DOHH2 (cell line): ENCODE measurements at regions not wholly inside any gene's neighbourhood (a gene's known extent, or its start where the extent isn't known, plus 50 kb on each side); places are given as distances from the start of the nearest gene placed in this dataset.

Experiments used
- H3F3A ChIP-seq: fragments of 200-600 bp; sonication (generic), shearing (Covaris generic); 2 replicates; pipeline ENCODE4 v1.6.0; 2016; ENCODE audit warnings: antibody characterized with exemption, mild to moderate bottlenecking; ENCODE audit not compliant: control insufficient read depth, insufficient read depth
- H3K27ac ChIP-seq: fragments of 200-600 bp; sonication (generic); 2 replicates; pipeline ENCODE4 v1.5.1; 2014; ENCODE audit warnings: low read depth, mild to moderate bottlenecking, low read length, moderate library complexity
- H3K27me3 ChIP-seq: fragments of 200-600 bp; sonication (generic); 2 replicates; pipeline ENCODE4 v1.6.1; 2014; ENCODE audit warnings: mild to moderate bottlenecking, low read length, mixed read lengths; ENCODE audit not compliant: control insufficient read depth
- H3K36me3 ChIP-seq: fragments of 200-600 bp; sonication (generic); 2 replicates; pipeline ENCODE4 v1.6.1; 2014; ENCODE audit warnings: mild to moderate bottlenecking, low read length, moderate library complexity, mixed read lengths; ENCODE audit not compliant: control insufficient read depth
- H3K4me1 ChIP-seq: fragments of 200-600 bp; sonication (generic); 2 replicates; pipeline ENCODE4 v1.6.1; 2014; ENCODE audit warnings: mild to moderate bottlenecking, low read length, mixed read lengths; ENCODE audit not compliant: control insufficient read depth
- H3K4me2 ChIP-seq: fragments of 200-600 bp; sonication (generic); 2 replicates; pipeline ENCODE4 v1.6.0; 2014; ENCODE audit warnings: mild to moderate bottlenecking, low read length, moderate library complexity
- H3K4me3 ChIP-seq: fragments of 200-600 bp; sonication (generic); 2 replicates; pipeline ENCODE4 v1.5.1; 2014; ENCODE audit warnings: mild to moderate bottlenecking, low read length, mixed read lengths
- H3K79me2 ChIP-seq: fragments of 200-600 bp; sonication (generic); 2 replicates; pipeline ENCODE4 v1.6.1; 2014; ENCODE audit warnings: mild to moderate bottlenecking, low read length, mixed read lengths; ENCODE audit not compliant: control insufficient read depth
- H3K9me2 ChIP-seq: fragments of 200-600 bp; sonication (generic); replicated peaks from 2 replicates; pipeline ENCODE4 v1.6.1; 2014; ENCODE audit warnings: mild to moderate bottlenecking, low read length, mixed read lengths; ENCODE audit not compliant: control insufficient read depth
- H3K9me3 ChIP-seq: fragments of 200-600 bp; sonication (generic); 2 replicates; pipeline ENCODE4 v1.6.1; 2014; ENCODE audit warnings: antibody characterized with exemption, low read length, mixed read lengths; ENCODE audit not compliant: control insufficient read depth, insufficient read depth
- H4K20me1 ChIP-seq: fragments of 200-600 bp; sonication (generic); 2 replicates; pipeline ENCODE4 v1.6.0; 2014; ENCODE audit warnings: low read depth, mild to moderate bottlenecking, antibody characterized with exemption, low read length, moderate library complexity; ENCODE audit not compliant: control insufficient read depth, insufficient read depth
- CTCF ChIP-seq: fragments of 200-600 bp; sonication (generic); IDR thresholded peaks from one replicate; pipeline ENCODE4 v1.5.1; 2014; ENCODE audit warnings: antibody characterized with exemption, mild to moderate bottlenecking, low read depth, low read length; ENCODE audit not compliant: poor library complexity, severe bottlenecking
- EZH2phosphoT487 ChIP-seq: fragments of 200-600 bp; sonication (generic); IDR thresholded peaks from 2 replicates; pipeline ENCODE4 v1.6.1; 2017; ENCODE audit warnings: borderline replicate concordance, mild to moderate bottlenecking, antibody characterized with exemption, low read length, moderate library complexity, mixed read lengths

GRCh38 chr1:63042278-63042677, 258.3 kb downstream of the ATG4C start:
- Histone ChIP-seq H3K4me1 (no peaks in the 10 kb centered on the region), H3K4me3 (no peak overlapping the region), H3F3A (no peaks in the 10 kb centered on the region), H3K9me3 (no peaks in the 10 kb centered on the region), H3K27ac (no peak overlapping the region), H3K9me2 (no peaks in the 10 kb centered on the region), H3K4me2 (no peak overlapping the region), H3K79me2 (no peaks in the 10 kb centered on the region), H3K36me3 (no peaks in the 10 kb centered on the region), H3K27me3 (peaks cover 3% of the 10 kb centered on the region; the same call in 1 of the 2 replicates), H4K20me1 (no peaks in the 10 kb centered on the region)
- no peak for TF ChIP-seq EZH2phosphoT487
- no peak for TF ChIP-seq CTCF

- no peak overlapping the region for H3K4me2 ChIP-seq
- no peak for TF ChIP-seq EZH2phosphoT487
- TF ChIP-seq CTCF: no peak
- H3K9me3 ChIP-seq: no peaks in the 10 kb centered on the region
- H4K20me1 ChIP-seq: no peaks in the 10 kb centered on the region
- no peaks in the 10 kb centered on the region for H3F3A ChIP-seq
- peaks cover 13% of the 10 kb centered on the region; the same call in 1 of the 2 replicates for H3K27me3 ChIP-seq
- H3K36me3 ChIP-seq: no peaks in the 10 kb centered on the region
- H3K4me3 ChIP-seq: no peak overlapping the region
- H3K9me2 ChIP-seq: no peaks in the 10 kb centered on the region
- no peaks in the 10 kb centered on the region for H3K4me1 ChIP-seq
- no peak overlapping the region for H3K27ac ChIP-seq
- H3K79me2 ChIP-seq: no peaks in the 10 kb centered on the region
These were observed 262.6 kb downstream of the ATG4C start for GRCh38 chr1:63046539-63046938.

- Histone ChIP-seq H3K27ac (no peak overlapping the region), H3K9me3 (no peaks in the 10 kb centered on the region), H3K79me2 (no peaks in the 10 kb centered on the region), H3K4me3 (no peak overlapping the region), H3K36me3 (no peaks in the 10 kb centered on the region), H4K20me1 (no peaks in the 10 kb centered on the region), H3F3A (no peaks in the 10 kb centered on the region), H3K27me3 (peaks cover 13% of the 10 kb centered on the region; the same call in 1 of the 2 replicates), H3K4me2 (no peak overlapping the region), H3K4me1 (no peaks in the 10 kb centered on the region), H3K9me2 (no peaks in the 10 kb centered on the region)
- no peak for TF ChIP-seq CTCF
- no peak for TF ChIP-seq EZH2phosphoT487
These were observed 265.2 kb downstream of the ATG4C start for GRCh38 chr1:63049135-63049534.
